ENCODE measurements at regions not wholly inside any gene's neighbourhood (a gene's known extent, or its start where the extent isn't known, plus 50 kb on each side); places are given as distances from the start of the nearest gene placed in this dataset.
"Not testable (repeated sequence)": the region's sequence is repeated elsewhere in the genome, so short reads cannot be mapped to it uniquely, and the experiment has no call there.

- Histone ChIP-seq H3K4me1 (no peaks in the 10 kb centered on the region), H3K27me3 (ENCODE audit: control insufficient read depth, insufficient read depth, low read length) (peaks cover 2% of the 10 kb centered on the region), H2AFZ (no peak overlapping the region), H3K4me3 (ENCODE audit: low read depth, low read length) (no peak overlapping the region), H3K79me2 (no peaks in the 10 kb centered on the region), H3K9me3 (ENCODE audit: control insufficient read depth, low read length) (no peaks in the 10 kb centered on the region), H3K27ac (no peak overlapping the region), H3K4me2 (ENCODE audit: low read length) (no peak overlapping the region), H3K36me3 (ENCODE audit: control insufficient read depth, insufficient read depth, low read length) (no peaks in the 10 kb centered on the region), H3K9ac (no peak overlapping the region)
- TF ChIP-seq CTCF (IDR thresholded peaks at IDR 0.05) = no peak
Measured at GRCh38 chr7:148505645-148506375, 84.8 kb upstream of the C7orf33 start.

- not testable (repeated sequence) for H3K4me2 ChIP-seq (ENCODE audit: low read length); H3K9me3 ChIP-seq (ENCODE audit: control insufficient read depth, low read length); H3K79me2 ChIP-seq; H3K4me3 ChIP-seq (ENCODE audit: low read depth, low read length); H3K36me3 ChIP-seq (ENCODE audit: control insufficient read depth, insufficient read depth, low read length); H3K27ac ChIP-seq; H2AFZ ChIP-seq; H3K27me3 ChIP-seq (ENCODE audit: control insufficient read depth, insufficient read depth, low read length); H3K4me1 ChIP-seq; H3K9ac ChIP-seq
Measured at GRCh38 chr7:148507064-148507573, 83.4 kb upstream of the C7orf33 start.

- no peak overlapping the region for H3K9ac ChIP-seq
- no peak overlapping the region for H3K4me3 ChIP-seq (ENCODE audit: low read depth, low read length)
- H3K79me2 ChIP-seq = no peaks in the 10 kb centered on the region
- H2AFZ ChIP-seq = no peak overlapping the region
- no peak for TF ChIP-seq CTCF (IDR thresholded peaks at IDR 0.05)
- H3K27ac ChIP-seq = no peak overlapping the region
- H3K9me3 ChIP-seq (ENCODE audit: control insufficient read depth, low read length) = no peaks in the 10 kb centered on the region
- H3K36me3 ChIP-seq (ENCODE audit: control insufficient read depth, insufficient read depth, low read length) = no peaks in the 10 kb centered on the region
- no peaks in the 10 kb centered on the region for H3K4me1 ChIP-seq
- no peaks in the 10 kb centered on the region for H3K27me3 ChIP-seq (ENCODE audit: control insufficient read depth, insufficient read depth, low read length)
- no peak overlapping the region for H3K4me2 ChIP-seq (ENCODE audit: low read length)
Measured at GRCh38 chr7:148507787-148508186, 82.8 kb upstream of the C7orf33 start.

GRCh38 chr7:148514236-148514635, 76.3 kb upstream of the C7orf33 start:
- Histone ChIP-seq H3K79me2 (no peaks in the 10 kb centered on the region), H3K27ac (no peak overlapping the region), H3K4me3 (ENCODE audit: low read depth, low read length) (no peak overlapping the region), H3K4me1 (no peaks in the 10 kb centered on the region), H3K4me2 (ENCODE audit: low read length) (no peak overlapping the region), H2AFZ (no peak overlapping the region), H3K9ac (no peak overlapping the region), H3K9me3 (ENCODE audit: control insufficient read depth, low read length) (no peaks in the 10 kb centered on the region), H3K27me3 (ENCODE audit: control insufficient read depth, insufficient read depth, low read length) (no peaks in the 10 kb centered on the region), H3K36me3 (ENCODE audit: control insufficient read depth, insufficient read depth, low read length) (no peaks in the 10 kb centered on the region)
- TF ChIP-seq CTCF (IDR thresholded peaks at IDR 0.05) = no peak

GRCh38 chr7:148515237-148515636, 75.3 kb upstream of the C7orf33 start:
- Histone ChIP-seq H3K27ac (no peak overlapping the region), H3K9me3 (ENCODE audit: control insufficient read depth, low read length) (no peaks in the 10 kb centered on the region), H3K36me3 (ENCODE audit: control insufficient read depth, insufficient read depth, low read length) (no peaks in the 10 kb centered on the region), H3K27me3 (ENCODE audit: control insufficient read depth, insufficient read depth, low read length) (no peaks in the 10 kb centered on the region), H3K4me2 (ENCODE audit: low read length) (no peak overlapping the region), H3K79me2 (no peaks in the 10 kb centered on the region), H3K4me3 (ENCODE audit: low read depth, low read length) (no peak overlapping the region), H3K9ac (no peak overlapping the region), H2AFZ (no peak overlapping the region), H3K4me1 (no peaks in the 10 kb centered on the region)
- no peak for TF ChIP-seq CTCF (IDR thresholded peaks at IDR 0.05)

Data from parathyroid adenoma (tissue), 2 donors.